SH-SY5Y (cell line): ENCODE measurements at regions not wholly inside any gene's neighbourhood (a gene's known extent, or its start where the extent isn't known, plus 50 kb on each side); places are given as distances from the start of the nearest gene placed in this dataset.

ENCODE experiments used
- GATA2 ChIP-seq: IDR thresholded peaks from 2 replicates; pipeline ENCODE4 v1.6.1; 2011; ENCODE audit warnings: mild to moderate bottlenecking, low read depth, low read length
- GATA3 ChIP-seq: IDR thresholded peaks from 2 replicates; pipeline ENCODE4 v1.6.1; 2011; ENCODE audit warnings: low read depth, mild to moderate bottlenecking, low read length, moderate library complexity

- TF ChIP-seq GATA2 (no peak), GATA3 (no peak)
Measured at GRCh38 chr11:134792044-134792443, 380.0 kb upstream of the B3GAT1 start.
